Mesendoderm (in vitro differentiated cells): ENCODE measurements at regions not wholly inside any gene's neighbourhood (a gene's known extent, or its start where the extent isn't known, plus 50 kb on each side); places are given as distances from the start of the nearest gene placed in this dataset.

Source experiments
- DNase-seq: peaks from one replicate; pipeline ENCODE4 v3.0.0; 2013
- H2AK5ac ChIP-seq: 2 replicates; pipeline ENCODE4 v1.6.1; 2013; ENCODE audit warnings: low read length, inconsistent platforms
- H2BK120ac ChIP-seq: 2 replicates; pipeline ENCODE4 v1.6.1; 2013; ENCODE audit warnings: low read depth, mild to moderate bottlenecking, low read length, moderate library complexity, mixed read lengths
- H2BK15ac ChIP-seq: replicated peaks from 2 replicates; pipeline ENCODE4 v1.6.1; 2013; ENCODE audit warnings: low read depth, mild to moderate bottlenecking, moderate library complexity
- H2BK5ac ChIP-seq: 2 replicates; pipeline ENCODE4 v1.6.1; 2013; ENCODE audit warnings: low read length, inconsistent platforms
- H3K18ac ChIP-seq: 2 replicates; pipeline ENCODE4 v1.6.1; 2013; ENCODE audit warnings: mild to moderate bottlenecking, low read length, mixed read lengths
- H3K23ac ChIP-seq: one replicate; pipeline ENCODE4 v1.6.1; 2013; ENCODE audit warnings: low read length
- H3K27ac ChIP-seq: 2 replicates; pipeline ENCODE4 v1.5.1; 2013; ENCODE audit warnings: low read depth, mild to moderate bottlenecking, inconsistent platforms, low read length, moderate library complexity
- H3K27me3 ChIP-seq: 2 replicates; pipeline ENCODE4 v1.6.1; 2013; ENCODE audit warnings: low read length, control low read depth, mild to moderate bottlenecking, inconsistent platforms; ENCODE audit not compliant: insufficient read depth, poor library complexity
- H3K36me3 ChIP-seq: 2 replicates; pipeline ENCODE4 v1.6.1; 2013; ENCODE audit warnings: low read length, inconsistent platforms; ENCODE audit not compliant: control insufficient read depth, insufficient read depth
- H3K4ac ChIP-seq: one replicate; pipeline ENCODE4 v1.6.1; 2013; ENCODE audit warnings: low read depth, mild to moderate bottlenecking, low read length, moderate library complexity
- H3K4me1 ChIP-seq: 2 replicates; pipeline ENCODE4 v1.6.1; 2013; ENCODE audit warnings: low read depth, low read length, inconsistent platforms; ENCODE audit not compliant: control insufficient read depth
- H3K4me2 ChIP-seq: 2 replicates; pipeline ENCODE4 v1.6.1; 2013; ENCODE audit warnings: low read length
- H3K4me3 ChIP-seq: 2 replicates; pipeline ENCODE4 v1.5.1; 2013; ENCODE audit warnings: mild to moderate bottlenecking, low read length
- H3K56ac ChIP-seq: one replicate; pipeline ENCODE4 v1.6.1; 2013; ENCODE audit warnings: low read length
- H3K79me1 ChIP-seq: 2 replicates; pipeline ENCODE4 v1.6.1; 2013; ENCODE audit warnings: low read length, inconsistent platforms
- H3K79me2 ChIP-seq: 2 replicates; pipeline ENCODE4 v1.6.1; 2013; ENCODE audit warnings: mild to moderate bottlenecking, low read length; ENCODE audit not compliant: control insufficient read depth, insufficient read depth
- H3K9ac ChIP-seq: 2 replicates; pipeline ENCODE4 v1.6.1; 2013; ENCODE audit warnings: low read length, inconsistent platforms
- H4K5ac ChIP-seq: one replicate; pipeline ENCODE4 v1.6.1; 2013; ENCODE audit warnings: low read length
- H4K8ac ChIP-seq: one replicate; pipeline ENCODE4 v1.6.1; 2013; ENCODE audit warnings: low read depth, mild to moderate bottlenecking, control low read depth, low read length, moderate library complexity
- WGBS: extraction: QIAGEN DNeasy Blood & Tissue Kit; methylation state at CpG from one replicate; pipeline ENCODE4 v1.1.7; 2013; ENCODE audit warnings: low lambda C conversion rate, missing lambda C conversion rate; ENCODE audit not compliant: insufficient coverage; ENCODE audit errors: extremely low coverage; 5-methylcytosine and 5-hydroxymethylcytosine counted together

GRCh38 chr22:48691431-48691851, 1136.2 kb downstream of the BRD1 start:
- Histone ChIP-seq H3K79me2 (no peaks in the 10 kb centered on the region), H2BK15ac (no peak overlapping the region), H3K18ac (no peak overlapping the region), H4K5ac (no peak overlapping the region), H3K4ac (no peak overlapping the region), H2BK5ac (no peak overlapping the region), H3K27ac (no peak overlapping the region), H4K8ac (no peak overlapping the region), H2AK5ac (no peak overlapping the region), H3K4me2 (no peak overlapping the region), H3K4me1 (no peaks in the 10 kb centered on the region), H3K9ac (no peak overlapping the region), H3K79me1 (no peaks in the 10 kb centered on the region), H3K36me3 (no peaks in the 10 kb centered on the region), H3K23ac (no peak overlapping the region), H3K56ac (no peak overlapping the region), H3K4me3 (no peak overlapping the region), H2BK120ac (no peak overlapping the region), H3K27me3 (no peaks in the 10 kb centered on the region)
- WGBS = no CpG with 5 or more reads among the region's 21 CpGs
- no peak for DNase-seq

GRCh38 chr22:48690583-48691317, 1136.9 kb downstream of the BRD1 start:
- Histone ChIP-seq H3K27ac (no peak overlapping the region), H4K5ac (no peak overlapping the region), H3K79me2 (no peaks in the 10 kb centered on the region), H2BK120ac (no peak overlapping the region), H3K9ac (no peak overlapping the region), H3K4ac (no peak overlapping the region), H3K27me3 (no peaks in the 10 kb centered on the region), H3K36me3 (no peaks in the 10 kb centered on the region), H2AK5ac (no peak overlapping the region), H3K4me3 (no peak overlapping the region), H3K4me1 (no peaks in the 10 kb centered on the region), H2BK5ac (no peak overlapping the region), H3K79me1 (no peaks in the 10 kb centered on the region), H3K18ac (no peak overlapping the region), H2BK15ac (no peak overlapping the region), H3K56ac (no peak overlapping the region), H4K8ac (no peak overlapping the region), H3K4me2 (no peak overlapping the region), H3K23ac (no peak overlapping the region)
- DNase-seq = no peak
- WGBS = no CpG with 5 or more reads among the region's 24 CpGs

- Histone ChIP-seq H3K79me2 (no peaks in the 10 kb centered on the region), H3K4me2 (no peak overlapping the region), H3K27ac (no peak overlapping the region), H3K23ac (no peak overlapping the region), H3K56ac (no peak overlapping the region), H2BK15ac (no peak overlapping the region), H4K5ac (no peak overlapping the region), H2AK5ac (no peak overlapping the region), H4K8ac (no peak overlapping the region), H3K4me1 (no peaks in the 10 kb centered on the region), H3K18ac (no peak overlapping the region), H3K9ac (no peak overlapping the region), H3K4ac (no peak overlapping the region), H3K79me1 (no peaks in the 10 kb centered on the region), H2BK120ac (no peak overlapping the region), H3K4me3 (no peak overlapping the region), H2BK5ac (no peak overlapping the region), H3K36me3 (no peaks in the 10 kb centered on the region), H3K27me3 (no peaks in the 10 kb centered on the region)
- DNase-seq = no peak
- WGBS = no CpG with 5 or more reads among the region's 18 CpGs
Measured at GRCh38 chr22:48689206-48689605, 1138.5 kb downstream of the BRD1 start.

DNA sequence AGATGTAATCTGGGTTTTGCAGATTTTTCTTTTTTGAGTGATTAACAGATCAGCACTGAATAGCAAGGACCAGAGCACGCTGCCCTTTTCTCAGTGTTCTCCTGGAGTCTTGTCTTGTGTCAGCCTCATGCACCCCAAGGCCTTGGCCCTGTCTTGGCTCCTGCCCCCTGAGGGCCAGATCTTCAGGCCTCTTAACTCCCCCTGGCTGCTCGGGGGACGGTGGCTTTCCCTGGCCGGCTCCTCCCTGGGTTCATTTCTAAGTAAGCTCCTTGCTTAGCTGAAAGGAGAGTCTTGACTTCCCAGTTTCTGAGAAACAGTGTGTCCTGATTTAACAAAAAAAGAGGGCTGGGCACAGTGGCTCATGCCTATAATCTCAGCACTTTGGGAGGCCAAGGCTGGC, 1139.3 kb downstream of the BRD1 start:
- no peaks in the 10 kb centered on the region for H3K27me3 ChIP-seq
- H3K4me2 ChIP-seq = no peak overlapping the region
- no peaks in the 10 kb centered on the region for H3K79me1 ChIP-seq
- no peak for DNase-seq
- no peaks in the 10 kb centered on the region for H3K4me1 ChIP-seq
- WGBS = no CpG with 5 or more reads among the region's 4 CpGs
- no peak overlapping the region for H4K8ac ChIP-seq
- no peak overlapping the region for H3K27ac ChIP-seq
- no peaks in the 10 kb centered on the region for H3K36me3 ChIP-seq
- H3K9ac ChIP-seq = no peak overlapping the region
- no peak overlapping the region for H3K4ac ChIP-seq
- no peak overlapping the region for H3K23ac ChIP-seq
- H3K18ac ChIP-seq = no peak overlapping the region
- H2BK15ac ChIP-seq = no peak overlapping the region
- H2AK5ac ChIP-seq = no peak overlapping the region
- no peak overlapping the region for H2BK5ac ChIP-seq
- H3K56ac ChIP-seq = no peak overlapping the region
- no peak overlapping the region for H3K4me3 ChIP-seq
- no peak overlapping the region for H4K5ac ChIP-seq
- no peaks in the 10 kb centered on the region for H3K79me2 ChIP-seq
- no peak overlapping the region for H2BK120ac ChIP-seq

GRCh38 chr22:48687606-48688005, 1140.1 kb downstream of the BRD1 start:
- no peaks in the 10 kb centered on the region for H3K27me3 ChIP-seq
- H3K79me1 ChIP-seq = no peaks in the 10 kb centered on the region
- WGBS = no CpG with 5 or more reads among the region's 6 CpGs
- no peak overlapping the region for H3K18ac ChIP-seq
- no peak overlapping the region for H2BK5ac ChIP-seq
- no peaks in the 10 kb centered on the region for H3K4me1 ChIP-seq
- no peak overlapping the region for H2BK120ac ChIP-seq
- DNase-seq = no peak
- H4K5ac ChIP-seq = no peak overlapping the region
- H2AK5ac ChIP-seq = no peak overlapping the region
- no peak overlapping the region for H3K27ac ChIP-seq
- H3K4ac ChIP-seq = no peak overlapping the region
- no peaks in the 10 kb centered on the region for H3K79me2 ChIP-seq
- H3K4me2 ChIP-seq = no peak overlapping the region
- H3K4me3 ChIP-seq = no peak overlapping the region
- H3K23ac ChIP-seq = no peak overlapping the region
- H4K8ac ChIP-seq = no peak overlapping the region
- no peak overlapping the region for H3K9ac ChIP-seq
- no peak overlapping the region for H2BK15ac ChIP-seq
- H3K36me3 ChIP-seq = no peaks in the 10 kb centered on the region
- H3K56ac ChIP-seq = no peak overlapping the region
